ENCODE measurements at regions not wholly inside any gene's neighbourhood (a gene's known extent, or its start where the extent isn't known, plus 50 kb on each side); places are given as distances from the start of the nearest gene placed in this dataset.

DNA sequence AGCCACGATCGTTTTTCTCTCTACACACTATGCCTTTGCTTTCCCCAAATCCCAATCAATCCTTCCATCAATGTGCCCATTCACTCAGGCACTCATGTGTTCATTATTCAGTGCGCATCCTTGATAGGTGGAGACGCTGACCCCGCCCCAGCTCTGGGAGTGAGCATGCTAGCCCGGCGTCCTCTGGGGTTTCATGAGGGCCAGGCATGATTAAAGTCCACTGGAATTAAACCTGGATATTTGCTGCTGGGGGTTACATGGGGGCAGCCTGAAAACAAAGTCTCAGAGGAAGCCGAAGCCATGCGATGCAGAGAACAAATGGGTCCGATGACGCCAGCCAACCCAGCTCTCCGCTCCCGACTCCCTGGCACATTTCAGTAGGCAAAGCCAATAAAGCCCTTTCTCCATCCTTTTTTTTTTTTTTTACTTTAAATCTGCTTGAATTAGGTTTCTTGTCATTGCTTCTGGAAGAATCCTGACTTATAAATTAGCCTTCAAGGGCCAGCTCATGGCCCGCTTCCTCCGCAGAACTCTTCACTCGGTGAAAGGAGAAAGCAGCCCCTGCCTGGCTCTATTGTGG, 316.4 kb upstream of the ID2 start:
- TF ChIP-seq, protein P1, sequence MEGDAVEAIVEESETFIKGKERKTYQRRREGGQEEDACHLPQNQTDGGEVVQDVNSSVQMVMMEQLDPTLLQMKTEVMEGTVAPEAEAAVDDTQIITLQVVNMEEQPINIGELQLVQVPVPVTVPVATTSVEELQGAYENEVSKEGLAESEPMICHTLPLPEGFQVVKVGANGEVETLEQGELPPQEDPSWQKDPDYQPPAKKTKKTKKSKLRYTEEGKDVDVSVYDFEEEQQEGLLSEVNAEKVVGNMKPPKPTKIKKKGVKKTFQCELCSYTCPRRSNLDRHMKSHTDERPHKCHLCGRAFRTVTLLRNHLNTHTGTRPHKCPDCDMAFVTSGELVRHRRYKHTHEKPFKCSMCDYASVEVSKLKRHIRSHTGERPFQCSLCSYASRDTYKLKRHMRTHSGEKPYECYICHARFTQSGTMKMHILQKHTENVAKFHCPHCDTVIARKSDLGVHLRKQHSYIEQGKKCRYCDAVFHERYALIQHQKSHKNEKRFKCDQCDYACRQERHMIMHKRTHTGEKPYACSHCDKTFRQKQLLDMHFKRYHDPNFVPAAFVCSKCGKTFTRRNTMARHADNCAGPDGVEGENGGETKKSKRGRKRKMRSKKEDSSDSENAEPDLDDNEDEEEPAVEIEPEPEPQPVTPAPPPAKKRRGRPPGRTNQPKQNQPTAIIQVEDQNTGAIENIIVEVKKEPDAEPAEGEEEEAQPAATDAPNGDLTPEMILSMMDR (IDR thresholded peaks at IDR 0.05), result no peak
- TF ChIP-seq POLR2A (IDR thresholded peaks at IDR 0.05), result no peak

Data from heart left ventricle (tissue), 13 donors.